C4-2B (cell line): ENCODE measurements at regions not wholly inside any gene's neighbourhood (a gene's known extent, or its start where the extent isn't known, plus 50 kb on each side); places are given as distances from the start of the nearest gene placed in this dataset.

Experiments
- H3K27ac ChIP-seq: fragments of 450-650 bp; 2 replicates; pipeline ENCODE4 v1.5.1; 2017
- CTCF ChIP-seq: fragments of 450-650 bp; conservative IDR thresholded peaks from 2 replicates; pipeline ENCODE4 v1.5.1; 2017; ENCODE audit warnings: mild to moderate bottlenecking
- ZFX ChIP-seq: fragments of 450-650 bp; IDR thresholded peaks from 2 replicates; pipeline ENCODE4 v1.6.1; 2017

- H3K27ac ChIP-seq, result no peak overlapping the region
- TF ChIP-seq ZFX, result no peak
- no peak for TF ChIP-seq CTCF
These were observed 819.2 kb downstream of the UQCRFS1 start for GRCh38 chr19:28393574-28394336.

GRCh38 chr19:28388988-28389387, 824.0 kb downstream of the UQCRFS1 start:
- H3K27ac ChIP-seq, result no peak overlapping the region
- TF ChIP-seq CTCF (no peak), ZFX (no peak)

- TF ChIP-seq ZFX (no peak), CTCF (no peak)
- H3K27ac ChIP-seq, result no peak overlapping the region
These were observed 825.4 kb downstream of the UQCRFS1 start for GRCh38 chr19:28387507-28387906.

GRCh38 chr19:28386470-28386869, 826.5 kb downstream of the UQCRFS1 start:
- no peak overlapping the region for H3K27ac ChIP-seq
- no peak for TF ChIP-seq CTCF
- no peak for TF ChIP-seq ZFX

- no peak overlapping the region for H3K27ac ChIP-seq
- TF ChIP-seq CTCF (no peak), ZFX (no peak)
These were observed 826.9 kb downstream of the UQCRFS1 start for GRCh38 chr19:28386066-28386465.

- no peak overlapping the region for H3K27ac ChIP-seq
- TF ChIP-seq CTCF (no peak), ZFX (no peak)
These were observed 835.9 kb downstream of the UQCRFS1 start for GRCh38 chr19:28377077-28377476.

- TF ChIP-seq CTCF, result no peak
- TF ChIP-seq ZFX, result no peak
These were observed 838.0 kb downstream of the UQCRFS1 start for GRCh38 chr19:28374971-28375370.

More at GRCh38 chr19:28374971-28375370, 838.0 kb downstream of the UQCRFS1 start:
- no peak overlapping the region for H3K27ac ChIP-seq
